Body of pancreas (tissue), 4 donors: ENCODE measurements at regions not wholly inside any gene's neighbourhood (a gene's known extent, or its start where the extent isn't known, plus 50 kb on each side); places are given as distances from the start of the nearest gene placed in this dataset.

Source experiments
- ATAC-seq: fragments of 150-250 bp; one replicate; pipeline ENCODE4 v1.9.1; 2016
- DNase-seq, 4 donors: peaks; one replicate each; pipeline ENCODE4 v3.0.0-alpha.2; 2019
- H3K27ac ChIP-seq, 4 donors: fragments of 200-600 bp; sonication (generic); 1 replicate in 3 of 4; 2 replicates in 1 of 4; pipeline versions ENCODE4 v1.5.1 to v1.6.1; 2016 to 2019; ENCODE audit warnings: mild to moderate bottlenecking in 1 of 4, mixed read lengths in 1 of 4, moderate library complexity in 1 of 4
- H3K27me3 ChIP-seq, 2 donors: fragments of 200-600 bp; sonication (generic); one replicate each; pipeline ENCODE4 v1.6.0; 2016; ENCODE audit warnings: mild to moderate bottlenecking in 1 of 2
- H3K36me3 ChIP-seq, 2 donors: fragments of 200-600 bp; sonication (generic); replicated peaks in 1 of 2; 2 replicates each; pipeline ENCODE4 v1.5.1; 2016; ENCODE audit warnings: low read depth in 2 of 2; ENCODE audit not compliant: insufficient read depth in 1 of 2
- H3K4me1 ChIP-seq: fragments of 200-600 bp; sonication (generic); one replicate; pipeline ENCODE4 v1.6.0; 2016
- H3K4me3 ChIP-seq, 2 donors: fragments of 200-600 bp; sonication (generic); 1 replicate in 1 of 2; 2 replicates in 1 of 2; pipeline ENCODE4 v1.5.1; 2016 to 2019
- H3K9me3 ChIP-seq, 3 donors: fragments of 200-600 bp; sonication (generic); 1 replicate in 2 of 3; 2 replicates in 1 of 3; pipeline ENCODE4 v1.5.1; 2016
- POLR2A ChIP-seq, 3 donors: fragments of 450-650 bp; IDR thresholded peaks; one replicate each; pipeline ENCODE4 v1.6.1; 2016; ENCODE audit warnings: antibody characterized with exemption in 3 of 3, mild to moderate bottlenecking in 2 of 3
- WGBS, 2 donors: methylation state at CpG; one replicate each; pipeline ENCODE4 v1.1.5; 2017; 5-methylcytosine and 5-hydroxymethylcytosine counted together
- intact Hi-C: fragments of 100-400 bp; cut with DNase I; formaldehyde crosslinking; loops from one replicate; pipeline ENCODE4 v1.15.1; 2023
- TF ChIP-seq, protein P1 (sequence below), 7 experiments: fragments of 450-650 bp in 4 of 7; fragments of 200-600 bp in 3 of 7; sonication (generic) in 3 of 7; IDR thresholded peaks; one replicate each; pipeline ENCODE4 v1.5.1; 2016 to 2019; ENCODE audit warnings: antibody characterized with exemption in 7 of 7

GRCh38 chr17:33910200-33910857, 344.8 kb upstream of the CCL2 start:
- no peaks in the 10 kb centered on the region for H3K36me3 ChIP-seq
- TF ChIP-seq, protein P1, sequence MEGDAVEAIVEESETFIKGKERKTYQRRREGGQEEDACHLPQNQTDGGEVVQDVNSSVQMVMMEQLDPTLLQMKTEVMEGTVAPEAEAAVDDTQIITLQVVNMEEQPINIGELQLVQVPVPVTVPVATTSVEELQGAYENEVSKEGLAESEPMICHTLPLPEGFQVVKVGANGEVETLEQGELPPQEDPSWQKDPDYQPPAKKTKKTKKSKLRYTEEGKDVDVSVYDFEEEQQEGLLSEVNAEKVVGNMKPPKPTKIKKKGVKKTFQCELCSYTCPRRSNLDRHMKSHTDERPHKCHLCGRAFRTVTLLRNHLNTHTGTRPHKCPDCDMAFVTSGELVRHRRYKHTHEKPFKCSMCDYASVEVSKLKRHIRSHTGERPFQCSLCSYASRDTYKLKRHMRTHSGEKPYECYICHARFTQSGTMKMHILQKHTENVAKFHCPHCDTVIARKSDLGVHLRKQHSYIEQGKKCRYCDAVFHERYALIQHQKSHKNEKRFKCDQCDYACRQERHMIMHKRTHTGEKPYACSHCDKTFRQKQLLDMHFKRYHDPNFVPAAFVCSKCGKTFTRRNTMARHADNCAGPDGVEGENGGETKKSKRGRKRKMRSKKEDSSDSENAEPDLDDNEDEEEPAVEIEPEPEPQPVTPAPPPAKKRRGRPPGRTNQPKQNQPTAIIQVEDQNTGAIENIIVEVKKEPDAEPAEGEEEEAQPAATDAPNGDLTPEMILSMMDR (IDR thresholded peaks at IDR 0.05), result no peak
- 65 to 68% methylated on average over 2 of the region's 2 CpGs for WGBS, 2 donors
- no peak overlapping the region for H3K27ac ChIP-seq
- H3K27me3 ChIP-seq, result no peaks in the 10 kb centered on the region
- DNase-seq, result no peak
- no peaks in the 10 kb centered on the region for H3K4me1 ChIP-seq
- ATAC-seq, result no peak
- intact Hi-C loops, result no loop called here
- H3K4me3 ChIP-seq, result no peak overlapping the region
- H3K9me3 ChIP-seq, result no peaks in the 10 kb centered on the region

- 50 to 59% methylated on average over 4 of the region's 4 CpGs for WGBS, 2 donors
- Histone ChIP-seq H3K4me1 (no peaks in the 10 kb centered on the region), H3K4me3 (no peak overlapping the region), H3K36me3 (no peaks in the 10 kb centered on the region), H3K27ac (no peak overlapping the region), H3K9me3 (no peaks in the 10 kb centered on the region), H3K27me3 (no peaks in the 10 kb centered on the region)
- ATAC-seq (no peak), DNase-seq (no peak)
- no peak for TF ChIP-seq POLR2A (IDR thresholded peaks at IDR 0.05)
- TF ChIP-seq, protein P1 (IDR thresholded peaks at IDR 0.05), result no peak
- intact Hi-C loops, result no loop called here
Observed at GRCh38 chr17:33914125-33914524, 341.0 kb upstream of the CCL2 start.

DNA sequence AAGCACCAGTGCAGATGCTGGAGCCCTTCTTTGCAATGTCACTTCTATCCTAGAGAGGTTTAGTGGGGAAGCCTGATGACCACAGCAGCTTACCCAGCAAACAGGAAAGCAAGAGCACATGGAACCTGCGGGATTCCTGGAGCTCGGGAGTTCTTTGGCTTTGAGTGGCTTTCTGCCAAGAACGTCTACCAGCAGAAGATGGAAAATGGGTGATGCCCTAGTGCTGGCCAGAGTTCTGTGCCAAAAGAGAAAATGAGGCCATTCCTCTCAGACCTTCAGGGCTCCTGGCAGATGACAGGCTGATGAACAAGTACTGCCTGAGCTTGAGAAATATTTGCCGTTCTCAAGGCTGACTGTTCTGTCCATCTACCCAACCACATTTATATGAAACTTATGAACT, 332.1 kb upstream of the CCL2 start:
- H3K4me3 ChIP-seq, result no peak overlapping the region
- no peaks in the 10 kb centered on the region for H3K27me3 ChIP-seq
- no peaks in the 10 kb centered on the region for H3K9me3 ChIP-seq
- no peak for ATAC-seq
- WGBS, 2 donors, result 37 to 46% methylated on average over 4 of the region's 4 CpGs
- no peak for DNase-seq
- TF ChIP-seq POLR2A (IDR thresholded peaks at IDR 0.05), result no peak
- TF ChIP-seq, protein P1 (IDR thresholded peaks at IDR 0.05), result no peak
- no peaks in the 10 kb centered on the region for H3K36me3 ChIP-seq
- no peak overlapping the region for H3K27ac ChIP-seq
- H3K4me1 ChIP-seq, result no peaks in the 10 kb centered on the region
- intact Hi-C loops, result loop anchor here (10.0 kb wide), 1 partner anchor 222 kb away; no protein-coding TSS in a partner anchor

DNA sequence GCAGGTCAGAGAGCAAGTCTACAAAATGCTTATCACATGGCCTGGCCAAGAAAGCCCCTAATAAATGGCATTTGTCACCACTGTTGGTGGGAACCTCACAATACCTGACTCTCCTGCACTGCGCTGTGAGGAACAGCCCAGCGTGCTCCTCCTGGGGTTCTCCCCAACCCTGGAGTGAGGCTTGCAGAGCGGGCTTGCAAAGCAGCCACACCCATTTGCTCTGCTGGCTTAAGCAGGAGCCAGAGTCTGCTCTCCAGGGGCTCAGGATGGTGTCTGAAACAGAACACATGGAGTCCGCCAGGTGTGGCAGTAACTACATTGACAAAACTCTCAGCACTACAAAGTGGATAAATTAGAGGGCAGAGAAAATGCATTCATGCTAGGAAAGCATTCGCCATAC, 331.0 kb upstream of the CCL2 start:
- DNase-seq (no peak), ATAC-seq (no peak)
- TF ChIP-seq, protein P1 (IDR thresholded peaks at IDR 0.05), result no peak
- TF ChIP-seq POLR2A (IDR thresholded peaks at IDR 0.05), result no peak
- no peak overlapping the region for H3K27ac ChIP-seq
- H3K27me3 ChIP-seq, result no peaks in the 10 kb centered on the region
- 75 to 89% methylated on average over 5 of the region's 5 CpGs for WGBS, 2 donors
- no peaks in the 10 kb centered on the region for H3K36me3 ChIP-seq
- intact Hi-C loops, result loop anchor here (10.0 kb wide), 1 partner anchor 221 kb away; no protein-coding TSS in a partner anchor
- H3K4me1 ChIP-seq, result no peaks in the 10 kb centered on the region
- no peaks in the 10 kb centered on the region for H3K9me3 ChIP-seq
- no peak overlapping the region for H3K4me3 ChIP-seq

DNA sequence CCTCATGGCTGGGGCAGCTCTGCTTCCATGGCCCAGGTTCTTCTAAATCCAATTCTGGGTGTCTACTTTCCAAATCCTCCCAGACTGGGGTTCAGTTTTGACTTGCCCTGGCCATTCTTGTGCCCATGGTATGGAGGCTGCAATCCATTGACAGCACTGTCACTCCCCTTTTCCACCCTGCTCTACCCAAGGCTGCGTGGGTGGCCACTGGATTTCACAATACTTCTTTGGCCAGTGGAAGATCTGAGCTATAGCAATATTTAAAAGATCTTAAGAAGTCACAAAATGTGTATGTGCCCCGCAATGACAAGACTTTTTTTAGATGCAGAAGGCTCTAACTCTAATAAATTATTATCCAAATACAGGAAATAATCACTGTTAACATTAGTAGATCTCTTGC, 329.4 kb upstream of the CCL2 start:
- ATAC-seq, result no peak
- 56 to 58% methylated on average over 2 of the region's 2 CpGs for WGBS, 2 donors
- DNase-seq, result no peak
- no peak for TF ChIP-seq POLR2A (IDR thresholded peaks at IDR 0.05)
- TF ChIP-seq, protein P1 (IDR thresholded peaks at IDR 0.05), result no peak
- intact Hi-C loops, result loop anchor here (10.0 kb wide), 1 partner anchor 219 kb away; no protein-coding TSS in a partner anchor
- Histone ChIP-seq H3K27me3 (no peaks in the 10 kb centered on the region), H3K9me3 (no peaks in the 10 kb centered on the region), H3K27ac (no peak overlapping the region), H3K4me1 (no peaks in the 10 kb centered on the region), H3K36me3 (no peaks in the 10 kb centered on the region), H3K4me3 (no peak overlapping the region)
